CD8-positive, alpha-beta memory T cell (primary cell): ENCODE measurements at regions not wholly inside any gene's neighbourhood (a gene's known extent, or its start where the extent isn't known, plus 50 kb on each side); places are given as distances from the start of the nearest gene placed in this dataset.

ENCODE experiments used
- CTCF ChIA-PET: fragments of 350-600 bp; sonication (Branson Sonifier 250); formaldehyde crosslinking; loops from one replicate; lab custom pipeline; 2021; ENCODE audit warnings: antibody characterized with exemption; lab: Charles Lee
- POLR2A ChIA-PET: fragments of 350-600 bp; sonication (Branson Sonifier 250); formaldehyde crosslinking; loops from one replicate; lab custom pipeline; 2021; ENCODE audit warnings: antibody characterized with exemption; lab: Charles Lee
- DNase-seq, 5 donors: peaks; one replicate each; pipeline versions ENCODE4 v3.0.0 to v3.0.0-alpha.2; 2020 to 2022; ENCODE audit warnings: mixed read lengths in 1 of 5
- H3K27ac ChIP-seq: one replicate; pipeline ENCODE4 v1.7.0; 2013; ENCODE audit warnings: low read depth, mild to moderate bottlenecking, low read length, moderate library complexity
- H3K27me3 ChIP-seq: 2 replicates; pipeline ENCODE4 v1.7.0; 2013; ENCODE audit warnings: low read length, mild to moderate bottlenecking; ENCODE audit not compliant: insufficient read depth, poor library complexity, severe bottlenecking
- H3K36me3 ChIP-seq: 2 replicates; pipeline ENCODE4 v1.7.0; 2013; ENCODE audit warnings: mild to moderate bottlenecking, low read length, moderate library complexity; ENCODE audit not compliant: insufficient read depth
- H3K4me1 ChIP-seq: 2 replicates; pipeline ENCODE4 v1.7.0; 2013; ENCODE audit warnings: mild to moderate bottlenecking, low read length, moderate library complexity; ENCODE audit not compliant: insufficient read depth
- H3K4me3 ChIP-seq: 2 replicates; pipeline ENCODE4 v1.7.0; 2013; ENCODE audit warnings: mild to moderate bottlenecking, low read length
- H3K9me3 ChIP-seq: 2 replicates; pipeline ENCODE4 v1.7.0; 2013; ENCODE audit warnings: mild to moderate bottlenecking, low read length
- H3K27ac Mint-ChIP-seq, 8 donors: one replicate each; pipeline ENCODE4 v1.8.0; 2020 to 2021; ENCODE audit warnings: mixed read lengths in 8 of 8, mild to moderate bottlenecking in 6 of 8, inconsistent platforms in 3 of 8, moderate library complexity in 3 of 8
- H3K27me3 Mint-ChIP-seq, 2 donors: one replicate each; pipeline ENCODE4 v1.8.0; 2020 to 2021; ENCODE audit warnings: mixed read lengths in 2 of 2, mild to moderate bottlenecking in 1 of 2, moderate library complexity in 1 of 2
- H3K36me3 Mint-ChIP-seq, 3 donors: one replicate each; pipeline ENCODE4 v1.8.0; 2020 to 2021; ENCODE audit warnings: mixed read lengths in 3 of 3, inconsistent platforms in 1 of 3, mild to moderate bottlenecking in 1 of 3
- H3K4me1 Mint-ChIP-seq, 3 donors: one replicate each; pipeline ENCODE4 v1.8.0; 2020 to 2021; ENCODE audit warnings: mixed read lengths in 3 of 3, inconsistent platforms in 1 of 3, mild to moderate bottlenecking in 1 of 3
- H3K4me3 Mint-ChIP-seq, 7 donors: one replicate each; pipeline ENCODE4 v1.8.0; 2020 to 2021; ENCODE audit warnings: mixed read lengths in 7 of 7, mild to moderate bottlenecking in 6 of 7, moderate library complexity in 4 of 7, inconsistent platforms in 2 of 7
- H3K9me3 Mint-ChIP-seq, 5 donors: one replicate each; pipeline ENCODE4 v1.8.0; 2020 to 2022; ENCODE audit warnings: mixed read lengths in 5 of 5, mild to moderate bottlenecking in 3 of 5, moderate library complexity in 2 of 5, inconsistent platforms in 1 of 5

GRCh38 chr19:29292562-29292961, 79.6 kb upstream of the UQCRFS1 start:
- Mint-ChIP-seq H3K9me3 (no peaks in the 10 kb centered on the region), H3K4me3 (no peak overlapping the region)
- H3K4me1 ChIP-seq = no peaks in the 10 kb centered on the region

GRCh38 chr19:29293292-29293691, 80.3 kb upstream of the UQCRFS1 start:
- no peak for DNase-seq
- ChIA-PET POLR2A (no interaction called here), CTCF (no interaction called here)
- Histone ChIP-seq H3K4me3 (no peak overlapping the region), H3K9me3 (no peaks in the 10 kb centered on the region), H3K4me1 (no peaks in the 10 kb centered on the region), H3K27ac (no peak overlapping the region), H3K36me3 (no peaks in the 10 kb centered on the region), H3K27me3 (no peaks in the 10 kb centered on the region)
- H3K36me3 Mint-ChIP-seq = peaks cover 0 to 1% (median 0%) of the 10 kb centered on the region in 3 donors
- H3K27ac Mint-ChIP-seq = peak overlapping the region in 1 of 8 donors; percentile 45
- H3K9me3 Mint-ChIP-seq = no peaks in the 10 kb centered on the region
- H3K4me3 Mint-ChIP-seq = no peak overlapping the region
- H3K4me1 Mint-ChIP-seq = peaks cover 3 to 14% (median 4%) of the 10 kb centered on the region in 3 donors
- peaks cover 0 to 13% of the 10 kb centered on the region in 2 donors for H3K27me3 Mint-ChIP-seq

More at GRCh38 chr19:29292562-29292961, 79.6 kb upstream of the UQCRFS1 start:
- Histone ChIP-seq H3K4me3 (no peak overlapping the region), H3K27ac (no peak overlapping the region), H3K36me3 (no peaks in the 10 kb centered on the region), H3K27me3 (no peaks in the 10 kb centered on the region), H3K9me3 (no peaks in the 10 kb centered on the region)
- POLR2A ChIA-PET = no interaction called here
- Mint-ChIP-seq H3K4me1 (peaks cover 3 to 14% (median 4%) of the 10 kb centered on the region in 3 donors), H3K27me3 (peaks cover 0 to 8% of the 10 kb centered on the region in 2 donors), H3K27ac (peak overlapping the region in 1 of 8 donors; percentile 39), H3K36me3 (no peaks in the 10 kb centered on the region)
- CTCF ChIA-PET = no interaction called here
- DNase-seq = no peak

- no peaks in the 10 kb centered on the region for H3K36me3 ChIP-seq
- POLR2A ChIA-PET = no interaction called here
- H3K9me3 Mint-ChIP-seq = no peaks in the 10 kb centered on the region
Measured at GRCh38 chr19:29293736-29294342, 80.9 kb upstream of the UQCRFS1 start.

GRCh38 chr19:29294343-29294811, 81.4 kb upstream of the UQCRFS1 start:
- Histone ChIP-seq H3K9me3 (no peaks in the 10 kb centered on the region), H3K4me1 (no peaks in the 10 kb centered on the region), H3K36me3 (no peaks in the 10 kb centered on the region), H3K27me3 (no peaks in the 10 kb centered on the region), H3K4me3 (no peak overlapping the region), H3K27ac (no peak overlapping the region)
- peak overlapping the region in 1 of 8 donors; percentile 34 for H3K27ac Mint-ChIP-seq
- DNase-seq = no peak
- H3K36me3 Mint-ChIP-seq = peaks cover 0 to 1% (median 0%) of the 10 kb centered on the region in 3 donors
- ChIA-PET CTCF (no interaction called here), POLR2A (no interaction called here)
- H3K4me1 Mint-ChIP-seq = peaks cover 3 to 14% (median 4%) of the 10 kb centered on the region in 3 donors
- no peaks in the 10 kb centered on the region for H3K9me3 Mint-ChIP-seq
- peaks cover 0 to 13% of the 10 kb centered on the region in 2 donors for H3K27me3 Mint-ChIP-seq
- peak overlapping the region in 1 of 7 donors; percentile 52 for H3K4me3 Mint-ChIP-seq

More at GRCh38 chr19:29293736-29294342, 80.9 kb upstream of the UQCRFS1 start:
- Histone ChIP-seq H3K27me3 (no peaks in the 10 kb centered on the region), H3K4me1 (no peaks in the 10 kb centered on the region), H3K4me3 (no peak overlapping the region), H3K9me3 (no peaks in the 10 kb centered on the region), H3K27ac (no peak overlapping the region)
- H3K27me3 Mint-ChIP-seq = peaks cover 0 to 13% of the 10 kb centered on the region in 2 donors
- H3K27ac Mint-ChIP-seq = peak overlapping the region in 1 of 8 donors; percentile 85
- CTCF ChIA-PET = no interaction called here
- peaks cover 3 to 14% (median 4%) of the 10 kb centered on the region in 3 donors for H3K4me1 Mint-ChIP-seq
- peak overlapping the region in 1 of 7 donors; percentile 52 for H3K4me3 Mint-ChIP-seq
- DNase-seq = no peak
- peaks cover 0 to 1% (median 0%) of the 10 kb centered on the region in 3 donors for H3K36me3 Mint-ChIP-seq

- Mint-ChIP-seq H3K36me3 (peaks cover 0 to 1% (median 0%) of the 10 kb centered on the region in 3 donors), H3K27ac (no peak overlapping the region), H3K4me3 (no peak overlapping the region), H3K4me1 (peaks cover 3 to 14% (median 4%) of the 10 kb centered on the region in 3 donors), H3K9me3 (no peaks in the 10 kb centered on the region), H3K27me3 (peaks cover 0 to 13% of the 10 kb centered on the region in 2 donors)
- no peaks in the 10 kb centered on the region for H3K36me3 ChIP-seq
- no peak overlapping the region for H3K27ac ChIP-seq
- ChIA-PET CTCF (no interaction called here), POLR2A (no interaction called here)
- DNase-seq = no peak
- H3K4me1 ChIP-seq = no peaks in the 10 kb centered on the region
- H3K9me3 ChIP-seq = no peaks in the 10 kb centered on the region
- no peaks in the 10 kb centered on the region for H3K27me3 ChIP-seq
- H3K4me3 ChIP-seq = no peak overlapping the region
Measured at GRCh38 chr19:29295285-29295684, 82.3 kb upstream of the UQCRFS1 start.

GRCh38 chr19:29297381-29297780, 84.4 kb upstream of the UQCRFS1 start:
- Mint-ChIP-seq H3K27me3 (peaks cover 0 to 5% of the 10 kb centered on the region in 2 donors), H3K27ac (no peak overlapping the region), H3K36me3 (peaks cover 0 to 1% (median 0%) of the 10 kb centered on the region in 3 donors), H3K9me3 (no peaks in the 10 kb centered on the region), H3K4me1 (peaks cover 9 to 24% (median 9%) of the 10 kb centered on the region in 3 donors), H3K4me3 (no peak overlapping the region)
- POLR2A ChIA-PET = no interaction called here
- no peaks in the 10 kb centered on the region for H3K36me3 ChIP-seq
- no peak overlapping the region for H3K4me3 ChIP-seq
- no peaks in the 10 kb centered on the region for H3K27me3 ChIP-seq
- CTCF ChIA-PET = no interaction called here
- H3K4me1 ChIP-seq = no peaks in the 10 kb centered on the region
- no peaks in the 10 kb centered on the region for H3K9me3 ChIP-seq
- H3K27ac ChIP-seq = no peak overlapping the region
- no peak for DNase-seq

GRCh38 chr19:29299416-29300380, 86.7 kb upstream of the UQCRFS1 start:
- no peak overlapping the region for H3K4me3 Mint-ChIP-seq
- H3K27me3 Mint-ChIP-seq = peaks cover 0 to 17% of the 10 kb centered on the region in 2 donors

More at GRCh38 chr19:29299416-29300380, 86.7 kb upstream of the UQCRFS1 start:
- Histone ChIP-seq H3K9me3 (no peaks in the 10 kb centered on the region), H3K4me3 (no peak overlapping the region), H3K36me3 (no peaks in the 10 kb centered on the region), H3K4me1 (peaks cover 4% of the 10 kb centered on the region), H3K27ac (no peak overlapping the region), H3K27me3 (no peaks in the 10 kb centered on the region)
- Mint-ChIP-seq H3K27ac (peak overlapping the region in 1 of 8 donors; percentile 45), H3K4me1 (peaks cover 12 to 25% (median 21%) of the 10 kb centered on the region in 3 donors), H3K9me3 (no peaks in the 10 kb centered on the region), H3K36me3 (peaks cover 0 to 1% (median 0%) of the 10 kb centered on the region in 3 donors)
- ChIA-PET CTCF (no interaction called here), POLR2A (no interaction called here)
- DNase-seq = no peak
